IPS-20b (cell line): ENCODE measurements at regions not wholly inside any gene's neighbourhood (a gene's known extent, or its start where the extent isn't known, plus 50 kb on each side); places are given as distances from the start of the nearest gene placed in this dataset.
A peak's percentile ranks its signal among the peaks of the same experiment; 100 is the strongest.

Experiments
- H3K27ac ChIP-seq: one replicate; pipeline ENCODE4 v1.5.1; 2013; ENCODE audit warnings: low read length
- H3K27me3 ChIP-seq: 2 replicates; pipeline ENCODE4 v1.6.1; 2013; ENCODE audit warnings: mild to moderate bottlenecking, low read length, inconsistent platforms; ENCODE audit not compliant: insufficient read depth
- H3K36me3 ChIP-seq: 2 replicates; pipeline ENCODE4 v1.6.1; 2013; ENCODE audit warnings: low read depth, mild to moderate bottlenecking, inconsistent platforms, low read length, moderate library complexity; ENCODE audit not compliant: insufficient read depth
- H3K4me1 ChIP-seq: 2 replicates; pipeline ENCODE4 v1.6.1; 2013; ENCODE audit warnings: mild to moderate bottlenecking, control low read depth, inconsistent platforms, low read length, moderate library complexity; ENCODE audit not compliant: insufficient read depth
- H3K4me3 ChIP-seq: 2 replicates; pipeline ENCODE4 v1.5.1; 2013; ENCODE audit warnings: mild to moderate bottlenecking, low read length, inconsistent platforms
- H3K9ac ChIP-seq: 2 replicates; pipeline ENCODE4 v1.6.1; 2013; ENCODE audit warnings: low read depth, mild to moderate bottlenecking, inconsistent platforms, low read length, moderate library complexity
- H3K9me3 ChIP-seq: 2 replicates; pipeline ENCODE4 v1.6.1; 2013; ENCODE audit warnings: mild to moderate bottlenecking, low read depth, low read length, inconsistent platforms; ENCODE audit not compliant: insufficient read depth

DNA sequence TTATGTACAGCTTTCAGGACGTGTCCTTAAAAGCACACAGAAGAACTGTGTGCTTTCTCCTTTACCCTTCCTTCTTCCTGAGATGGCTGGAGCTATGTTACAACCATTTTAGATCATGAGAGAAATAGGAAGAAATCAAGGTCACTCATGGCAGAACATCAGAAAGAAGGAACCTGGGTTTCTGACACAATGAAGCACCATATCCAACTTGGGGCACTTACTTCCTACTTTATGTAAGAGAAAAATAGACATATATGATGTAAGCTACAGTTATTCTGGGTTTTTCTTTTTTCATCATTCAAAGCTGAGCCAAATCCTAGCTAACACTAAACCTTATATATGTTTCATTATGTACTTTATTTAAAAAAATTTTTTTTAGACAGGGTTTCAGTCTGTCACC is 79.5 kb downstream of the FAM161A start:
- Histone ChIP-seq H3K27ac (no peak overlapping the region), H3K9me3 (no peaks in the 10 kb centered on the region; the same call in 1 of the 2 replicates), H3K27me3 (0 out of 2 replicates have a peak, but pooled peaks cover 5% of the 10 kb centered on the region), H3K4me3 (no peak overlapping the region), H3K9ac (no peak overlapping the region), H3K4me1 (no peaks in the 10 kb centered on the region), H3K36me3 (no peaks in the 10 kb centered on the region)

DNA sequence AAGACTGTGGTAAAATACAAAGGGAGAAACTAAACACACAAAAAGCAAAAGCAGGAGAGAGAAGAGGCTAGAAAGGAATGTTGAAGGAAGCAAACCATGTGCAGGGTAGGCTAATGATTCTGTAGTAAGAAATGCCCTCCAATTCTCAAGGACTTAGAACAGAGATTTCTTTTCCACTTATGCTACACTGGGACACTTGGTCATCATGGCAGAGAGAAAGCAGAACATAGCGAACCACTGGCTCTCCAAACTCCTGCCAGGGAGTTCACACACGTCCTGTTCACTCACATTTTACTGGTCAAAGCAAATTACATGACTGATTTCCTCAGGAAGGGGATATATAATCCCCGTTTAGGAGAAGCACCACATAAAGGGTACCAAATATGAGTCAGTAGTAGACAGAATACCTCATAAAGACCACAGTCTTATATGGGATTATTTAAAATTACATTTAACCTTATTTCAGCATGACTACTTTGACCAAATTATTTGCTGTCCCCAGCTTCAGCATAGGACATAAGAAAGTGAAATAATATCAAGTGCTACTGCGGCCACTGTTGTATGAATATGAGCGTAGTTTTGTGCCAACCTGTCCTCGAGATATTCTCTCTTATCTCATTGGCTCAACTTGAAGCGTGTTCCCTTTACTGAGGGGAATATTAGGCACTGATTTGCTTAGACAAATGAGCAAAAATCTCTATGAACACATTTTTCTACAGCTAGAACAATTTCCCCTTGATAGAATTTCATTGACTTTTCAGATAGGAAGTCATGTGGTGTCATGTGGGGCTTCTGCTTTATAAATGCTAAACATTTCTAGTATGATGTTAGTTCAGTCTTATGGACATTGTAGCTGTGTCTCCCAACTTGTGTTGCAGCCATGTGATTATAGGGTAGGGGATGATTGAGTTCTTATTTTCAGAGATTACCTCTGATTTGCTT is 81.7 kb downstream of the FAM161A start:
- H3K4me3 ChIP-seq: no peak overlapping the region
- no peaks in the 10 kb centered on the region for H3K9me3 ChIP-seq
- no peaks in the 10 kb centered on the region for H3K4me1 ChIP-seq
- no peaks in the 10 kb centered on the region for H3K36me3 ChIP-seq
- H3K27ac ChIP-seq: no peak overlapping the region
- H3K27me3 ChIP-seq: 0 out of 2 replicates have a peak, but pooled peaks cover 5% of the 10 kb centered on the region
- H3K9ac ChIP-seq: no peak overlapping the region

DNA sequence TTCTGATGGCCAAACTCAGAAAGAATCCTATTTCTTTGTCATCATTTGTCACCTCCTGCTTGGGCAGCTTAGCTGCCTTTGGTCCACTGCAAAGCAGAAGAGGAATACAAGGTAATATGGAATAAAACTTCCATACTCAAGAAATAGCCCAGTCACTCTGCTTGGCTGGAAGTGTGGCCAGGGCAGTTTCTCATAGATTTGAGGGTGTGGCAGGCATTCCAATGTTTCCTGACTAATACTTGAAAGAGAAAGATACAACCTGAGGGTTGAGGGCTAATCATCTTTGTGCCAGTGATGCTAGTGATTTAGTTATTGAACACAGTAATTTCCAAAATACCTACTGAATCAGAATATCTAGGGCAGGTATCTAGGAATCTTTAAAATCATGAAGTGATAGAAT is 83.1 kb downstream of the FAM161A start:
- H3K27ac ChIP-seq: no peak overlapping the region
- H3K9me3 ChIP-seq: no peaks in the 10 kb centered on the region
- no peaks in the 10 kb centered on the region for H3K4me1 ChIP-seq
- H3K9ac ChIP-seq: no peak overlapping the region
- no peaks in the 10 kb centered on the region; the same call in 1 of the 2 replicates for H3K27me3 ChIP-seq
- H3K36me3 ChIP-seq: no peaks in the 10 kb centered on the region
- no peak overlapping the region for H3K4me3 ChIP-seq

DNA sequence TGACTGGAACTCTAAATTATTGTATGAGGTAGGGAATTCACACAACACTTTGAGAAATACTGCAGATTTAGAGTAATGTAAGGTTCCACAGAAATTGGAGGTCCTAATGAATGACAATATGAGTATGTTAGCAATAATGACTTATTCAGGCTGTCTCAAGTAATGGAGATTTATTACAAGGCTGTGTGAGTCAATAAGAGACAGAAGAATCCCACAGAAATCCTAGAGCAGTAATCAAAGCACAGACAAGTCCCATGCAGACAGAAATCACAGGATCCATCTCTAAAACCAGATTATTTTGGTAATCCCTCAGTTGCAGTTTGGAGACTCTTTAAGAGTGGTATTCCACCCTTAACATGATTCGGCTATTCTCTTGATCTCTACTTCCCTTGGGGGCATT is 83.6 kb downstream of the FAM161A start:
- Histone ChIP-seq H3K27me3 (peaks cover 2% of the 10 kb centered on the region; the same call in 1 of the 2 replicates), H3K36me3 (no peaks in the 10 kb centered on the region), H3K4me3 (no peak overlapping the region), H3K9ac (no peak overlapping the region), H3K27ac (no peak overlapping the region), H3K4me1 (no peaks in the 10 kb centered on the region), H3K9me3 (no peaks in the 10 kb centered on the region)

DNA sequence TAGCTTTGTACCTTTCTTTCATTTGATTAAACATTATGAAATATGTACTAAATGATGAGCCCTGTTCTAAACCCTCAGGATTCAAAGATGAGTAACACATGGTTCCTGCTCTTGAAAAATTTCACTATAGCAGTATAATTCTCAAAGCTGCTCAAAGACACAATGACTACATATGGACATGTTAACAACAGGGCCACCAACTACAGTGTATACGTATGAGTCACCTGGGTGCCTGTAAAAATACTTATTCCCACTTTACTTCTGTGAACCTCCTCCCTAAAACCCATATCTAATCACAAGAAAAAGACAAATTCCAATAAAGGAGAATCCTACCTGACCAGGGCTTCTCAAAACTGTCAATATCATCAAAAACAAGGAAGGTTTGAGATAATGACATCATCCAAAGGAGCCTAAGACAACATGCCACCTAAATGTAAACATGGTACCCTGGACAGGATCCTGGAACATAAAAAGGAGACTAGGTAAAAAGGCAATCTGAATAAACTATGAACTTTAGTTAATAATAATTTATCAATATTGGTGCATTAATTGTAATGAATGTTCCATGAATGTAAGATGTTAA is 84.7 kb downstream of the FAM161A start:
- Histone ChIP-seq H3K4me1 (no peaks in the 10 kb centered on the region), H3K36me3 (no peaks in the 10 kb centered on the region), H3K4me3 (no peak overlapping the region), H3K9me3 (no peaks in the 10 kb centered on the region), H3K27ac (no peak overlapping the region), H3K27me3 (peaks cover 3% of the 10 kb centered on the region; the same call in 1 of the 2 replicates), H3K9ac (no peak overlapping the region)

GRCh38 chr2:61764035-61764800 is 89.6 kb downstream of the FAM161A start:
- Histone ChIP-seq H3K4me3 (peak overlapping the region; percentile 79), H3K4me1 (no peaks in the 10 kb centered on the region), H3K27ac (peak overlapping the region; percentile 40), H3K9ac (peak overlapping the region; percentile 91), H3K27me3 (peaks cover 3% of the 10 kb centered on the region; the same call in 1 of the 2 replicates), H3K36me3 (no peaks in the 10 kb centered on the region), H3K9me3 (no peaks in the 10 kb centered on the region)

DNA sequence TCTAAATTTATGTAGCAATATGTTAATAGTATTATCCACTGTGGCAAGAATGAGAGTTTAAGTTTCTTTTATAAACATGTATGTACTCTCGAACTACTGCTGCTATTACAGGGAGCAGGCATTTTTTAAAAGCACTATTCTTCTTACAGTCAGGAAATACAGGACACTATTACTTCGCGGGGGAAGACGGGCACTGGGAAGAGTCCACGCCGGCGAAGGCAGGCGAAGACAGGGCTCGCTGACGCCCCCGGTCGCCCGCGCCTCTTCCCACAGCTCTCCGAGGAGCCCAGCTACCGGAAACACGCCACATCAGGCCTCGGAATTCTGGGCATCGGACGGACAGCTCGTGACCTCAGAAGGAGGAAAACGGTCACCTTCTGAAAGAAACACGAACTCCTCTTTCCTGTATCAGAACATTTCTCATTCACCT is 90.2 kb downstream of the FAM161A start:
- Histone ChIP-seq H3K9ac (peak overlapping the region; percentile 80), H3K4me3 (peak overlapping the region; percentile 79), H3K36me3 (no peaks in the 10 kb centered on the region), H3K4me1 (no peaks in the 10 kb centered on the region), H3K9me3 (no peaks in the 10 kb centered on the region), H3K27me3 (peaks cover 3% of the 10 kb centered on the region; the same call in 1 of the 2 replicates), H3K27ac (peak overlapping the region; percentile 40)

DNA sequence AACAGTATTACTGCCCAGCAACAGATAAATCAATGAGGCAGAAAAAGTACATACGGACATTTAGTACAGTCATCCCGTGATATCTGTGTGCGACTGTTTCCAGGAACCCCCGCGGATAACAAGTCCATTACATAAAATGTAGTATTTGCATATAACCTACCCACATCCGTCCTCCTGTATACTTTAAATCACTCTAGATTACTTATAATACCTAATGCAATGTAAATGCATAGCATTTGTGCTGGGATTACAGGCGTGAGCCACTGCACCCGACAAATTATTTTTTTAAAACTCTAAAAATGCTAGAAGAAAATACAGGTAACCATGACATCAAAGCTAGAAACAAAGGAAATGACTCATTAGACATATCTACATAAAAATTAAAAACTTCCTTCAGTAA is 91.6 kb downstream of the FAM161A start:
- Histone ChIP-seq H3K9me3 (no peaks in the 10 kb centered on the region), H3K9ac (no peak overlapping the region), H3K4me1 (no peaks in the 10 kb centered on the region), H3K36me3 (no peaks in the 10 kb centered on the region), H3K27ac (no peak overlapping the region), H3K27me3 (peaks cover 3% of the 10 kb centered on the region; the same call in 1 of the 2 replicates), H3K4me3 (no peak overlapping the region)

- Histone ChIP-seq H3K4me3 (no peak overlapping the region), H3K36me3 (no peaks in the 10 kb centered on the region), H3K27ac (no peak overlapping the region), H3K9me3 (no peaks in the 10 kb centered on the region), H3K9ac (no peak overlapping the region), H3K4me1 (no peaks in the 10 kb centered on the region), H3K27me3 (no peaks in the 10 kb centered on the region)
Measured at GRCh38 chr2:61759718-61760117, 94.1 kb downstream of the FAM161A start.

GRCh38 chr2:61759005-61759404 is 94.9 kb downstream of the FAM161A start:
- no peak overlapping the region for H3K9ac ChIP-seq
- no peaks in the 10 kb centered on the region for H3K9me3 ChIP-seq
- H3K27ac ChIP-seq: no peak overlapping the region
- H3K27me3 ChIP-seq: no peaks in the 10 kb centered on the region
- no peaks in the 10 kb centered on the region for H3K36me3 ChIP-seq
- no peaks in the 10 kb centered on the region for H3K4me1 ChIP-seq
- H3K4me3 ChIP-seq: no peak overlapping the region

GRCh38 chr2:61758159-61758558 is 95.7 kb downstream of the FAM161A start:
- Histone ChIP-seq H3K9me3 (no peaks in the 10 kb centered on the region), H3K9ac (no peak overlapping the region), H3K36me3 (no peaks in the 10 kb centered on the region), H3K27me3 (no peaks in the 10 kb centered on the region), H3K27ac (no peak overlapping the region), H3K4me1 (no peaks in the 10 kb centered on the region), H3K4me3 (no peak overlapping the region)
